ENCODE measurements at regions not wholly inside any gene's neighbourhood (a gene's known extent, or its start where the extent isn't known, plus 50 kb on each side); places are given as distances from the start of the nearest gene placed in this dataset.

GRCh38 chr5:167228134-167228533 is 1063.3 kb upstream of the WWC1 start:
- no peak overlapping the region for H3K4me3 ChIP-seq (ENCODE audit: low read depth, low read length)
- no peak for DNase-seq (ENCODE audit: low read depth)
- TF ChIP-seq POLR2A (IDR thresholded peaks at IDR 0.05; ENCODE audit: extremely low read depth, insufficient read length) (no peak), MAX (IDR thresholded peaks at IDR 0.05; ENCODE audit: low read depth, low read length) (no peak), MYC (IDR thresholded peaks at IDR 0.05; ENCODE audit: low read depth, low read length) (no peak)
- TF ChIP-seq, protein P1, sequence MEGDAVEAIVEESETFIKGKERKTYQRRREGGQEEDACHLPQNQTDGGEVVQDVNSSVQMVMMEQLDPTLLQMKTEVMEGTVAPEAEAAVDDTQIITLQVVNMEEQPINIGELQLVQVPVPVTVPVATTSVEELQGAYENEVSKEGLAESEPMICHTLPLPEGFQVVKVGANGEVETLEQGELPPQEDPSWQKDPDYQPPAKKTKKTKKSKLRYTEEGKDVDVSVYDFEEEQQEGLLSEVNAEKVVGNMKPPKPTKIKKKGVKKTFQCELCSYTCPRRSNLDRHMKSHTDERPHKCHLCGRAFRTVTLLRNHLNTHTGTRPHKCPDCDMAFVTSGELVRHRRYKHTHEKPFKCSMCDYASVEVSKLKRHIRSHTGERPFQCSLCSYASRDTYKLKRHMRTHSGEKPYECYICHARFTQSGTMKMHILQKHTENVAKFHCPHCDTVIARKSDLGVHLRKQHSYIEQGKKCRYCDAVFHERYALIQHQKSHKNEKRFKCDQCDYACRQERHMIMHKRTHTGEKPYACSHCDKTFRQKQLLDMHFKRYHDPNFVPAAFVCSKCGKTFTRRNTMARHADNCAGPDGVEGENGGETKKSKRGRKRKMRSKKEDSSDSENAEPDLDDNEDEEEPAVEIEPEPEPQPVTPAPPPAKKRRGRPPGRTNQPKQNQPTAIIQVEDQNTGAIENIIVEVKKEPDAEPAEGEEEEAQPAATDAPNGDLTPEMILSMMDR (IDR thresholded peaks at IDR 0.05; ENCODE audit: low read depth, low read length), result no peak

GRCh38 chr5:167229751-167230150 is 1061.7 kb upstream of the WWC1 start:
- no peak for DNase-seq (ENCODE audit: low read depth)
- H3K4me3 ChIP-seq (ENCODE audit: low read depth, low read length), result no peak overlapping the region
- TF ChIP-seq MAX (IDR thresholded peaks at IDR 0.05; ENCODE audit: low read depth, low read length), result no peak
- no peak for TF ChIP-seq MYC (IDR thresholded peaks at IDR 0.05; ENCODE audit: low read depth, low read length)
- no peak for TF ChIP-seq POLR2A (IDR thresholded peaks at IDR 0.05; ENCODE audit: extremely low read depth, insufficient read length)
- TF ChIP-seq, protein P1 (IDR thresholded peaks at IDR 0.05; ENCODE audit: low read depth, low read length), result no peak

DNA sequence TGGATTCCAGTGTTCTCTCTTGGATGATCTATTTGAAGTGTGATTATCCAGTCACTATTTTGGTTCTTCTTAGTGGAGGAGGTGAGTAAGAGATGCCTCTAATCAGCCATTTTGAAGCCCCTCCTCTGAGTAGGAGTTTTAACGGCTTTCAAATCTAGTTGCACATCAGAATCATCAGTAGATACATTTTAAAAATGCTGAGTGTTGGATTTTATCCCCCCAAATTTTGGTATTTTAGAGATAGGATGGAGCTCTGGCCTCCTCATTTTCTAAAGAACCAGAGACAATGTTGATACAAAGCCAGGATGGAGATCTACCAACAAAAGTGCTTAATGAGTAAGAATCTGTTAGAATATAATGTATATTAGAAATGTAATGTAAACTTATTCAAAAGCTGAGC is 1061.0 kb upstream of the WWC1 start:
- no peak for TF ChIP-seq POLR2A (IDR thresholded peaks at IDR 0.05; ENCODE audit: extremely low read depth, insufficient read length)
- TF ChIP-seq MYC (IDR thresholded peaks at IDR 0.05; ENCODE audit: low read depth, low read length), result no peak
- TF ChIP-seq, protein P1 (IDR thresholded peaks at IDR 0.05; ENCODE audit: low read depth, low read length), result no peak
- no peak for TF ChIP-seq MAX (IDR thresholded peaks at IDR 0.05; ENCODE audit: low read depth, low read length)
- no peak for DNase-seq (ENCODE audit: low read depth)
- no peak overlapping the region for H3K4me3 ChIP-seq (ENCODE audit: low read depth, low read length)

- H3K4me3 ChIP-seq (ENCODE audit: low read depth, low read length), result no peak overlapping the region
- DNase-seq (ENCODE audit: low read depth), result peak; percentile 13
- TF ChIP-seq, protein P1 (IDR thresholded peaks at IDR 0.05; ENCODE audit: low read depth, low read length), result no peak
- TF ChIP-seq POLR2A (IDR thresholded peaks at IDR 0.05; ENCODE audit: extremely low read depth, insufficient read length), result no peak
- TF ChIP-seq MYC (IDR thresholded peaks at IDR 0.05; ENCODE audit: low read depth, low read length), result no peak
- TF ChIP-seq MAX (IDR thresholded peaks at IDR 0.05; ENCODE audit: low read depth, low read length), result no peak
Measured at GRCh38 chr5:167232675-167233311, 1058.7 kb upstream of the WWC1 start.

GRCh38 chr5:167233507-167234220 is 1057.8 kb upstream of the WWC1 start:
- no peak for DNase-seq (ENCODE audit: low read depth)
- TF ChIP-seq MYC (IDR thresholded peaks at IDR 0.05; ENCODE audit: low read depth, low read length), result no peak
- TF ChIP-seq, protein P1 (IDR thresholded peaks at IDR 0.05; ENCODE audit: low read depth, low read length), result no peak
- no peak for TF ChIP-seq MAX (IDR thresholded peaks at IDR 0.05; ENCODE audit: low read depth, low read length)
- TF ChIP-seq POLR2A (IDR thresholded peaks at IDR 0.05; ENCODE audit: extremely low read depth, insufficient read length), result no peak
- H3K4me3 ChIP-seq (ENCODE audit: low read depth, low read length), result no peak overlapping the region

All from NB4 (cell line).